SK-N-SH (cell line): ENCODE measurements at regions not wholly inside any gene's neighbourhood (a gene's known extent, or its start where the extent isn't known, plus 50 kb on each side); places are given as distances from the start of the nearest gene placed in this dataset.

Source experiments
- CTCF ChIP-seq: fragments of 200-600 bp; sonication (generic); IDR thresholded peaks from 2 replicates; pipeline ENCODE4 v1.6.1; 2017; ENCODE audit warnings: antibody characterized with exemption, mild to moderate bottlenecking, moderate library complexity
- FOXM1 ChIP-seq: IDR thresholded peaks from 2 replicates; pipeline ENCODE4 v1.4.0; 2012; ENCODE audit warnings: low read depth, mild to moderate bottlenecking
- GABPA ChIP-seq: IDR thresholded peaks from 2 replicates; pipeline ENCODE4 v1.4.0; 2012; ENCODE audit warnings: low read depth, mild to moderate bottlenecking
- NRF1 ChIP-seq: IDR thresholded peaks from 2 replicates; pipeline ENCODE4 v1.6.1; 2012; ENCODE audit warnings: low read depth, mild to moderate bottlenecking, low read length
- POLR2AphosphoS5 ChIP-seq: IDR thresholded peaks from 2 replicates; pipeline ENCODE4 v1.6.1; 2012; ENCODE audit warnings: low read depth, low read length
- RFX5 ChIP-seq: IDR thresholded peaks from 2 replicates; pipeline ENCODE4 v1.6.1; 2012; ENCODE audit warnings: mild to moderate bottlenecking, improper control_type of control experiment, low read length
- RXRA ChIP-seq: IDR thresholded peaks from 2 replicates; pipeline ENCODE4 v1.4.0; 2012; ENCODE audit warnings: low read depth, mild to moderate bottlenecking, borderline replicate concordance
- TAF1 ChIP-seq: IDR thresholded peaks from 2 replicates; pipeline ENCODE4 v1.6.1; 2012; ENCODE audit warnings: low read depth, mild to moderate bottlenecking, low read length, moderate library complexity, borderline replicate concordance
- USF1 ChIP-seq: IDR thresholded peaks from 2 replicates; pipeline ENCODE4 v1.4.0; 2012; ENCODE audit warnings: low read depth, borderline replicate concordance
- TF ChIP-seq, protein P1 (sequence below): IDR thresholded peaks from 2 replicates; pipeline ENCODE4; 2012

- TF ChIP-seq CTCF (no peak), GABPA (no peak), TAF1 (no peak), USF1 (no peak), FOXM1 (no peak), POLR2AphosphoS5 (no peak), NRF1 (no peak), RXRA (no peak), RFX5 (no peak)
- TF ChIP-seq, protein P1, sequence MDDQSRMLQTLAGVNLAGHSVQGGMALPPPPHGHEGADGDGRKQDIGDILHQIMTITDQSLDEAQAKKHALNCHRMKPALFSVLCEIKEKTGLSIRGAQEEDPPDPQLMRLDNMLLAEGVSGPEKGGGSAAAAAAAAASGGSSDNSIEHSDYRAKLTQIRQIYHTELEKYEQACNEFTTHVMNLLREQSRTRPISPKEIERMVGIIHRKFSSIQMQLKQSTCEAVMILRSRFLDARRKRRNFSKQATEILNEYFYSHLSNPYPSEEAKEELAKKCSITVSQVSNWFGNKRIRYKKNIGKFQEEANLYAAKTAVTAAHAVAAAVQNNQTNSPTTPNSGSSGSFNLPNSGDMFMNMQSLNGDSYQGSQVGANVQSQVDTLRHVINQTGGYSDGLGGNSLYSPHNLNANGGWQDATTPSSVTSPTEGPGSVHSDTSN = no peak
These were observed 77.8 kb downstream of the C11orf91 start for GRCh38 chr11:33622806-33623205.
